IMR-90 (cell line): ENCODE measurements at regions not wholly inside any gene's neighbourhood (a gene's known extent, or its start where the extent isn't known, plus 50 kb on each side); places are given as distances from the start of the nearest gene placed in this dataset.

Source experiments
- CEBPB ChIP-seq: IDR thresholded peaks from 2 replicates; pipeline ENCODE4 v1.6.1; 2012; ENCODE audit warnings: low read depth, low read length, improper control_type of control experiment
- CHD1 ChIP-seq: IDR thresholded peaks from 2 replicates; pipeline ENCODE4 v1.6.1; 2012; ENCODE audit warnings: low read depth, low read length, improper control_type of control experiment
- FOS ChIP-seq: fragments of 150-350 bp; IDR thresholded peaks from 2 replicates; pipeline ENCODE4 v1.6.1; 2016; ENCODE audit warnings: low read depth, low read length
- MAFK ChIP-seq: IDR thresholded peaks from 2 replicates; pipeline ENCODE4 v1.6.1; 2012; ENCODE audit warnings: low read depth, low read length, improper control_type of control experiment
- MAZ ChIP-seq: IDR thresholded peaks from 2 replicates; pipeline ENCODE4 v1.6.1; 2012; ENCODE audit warnings: low read depth, mild to moderate bottlenecking, low read length, improper control_type of control experiment, moderate library complexity, borderline replicate concordance
- MXI1 ChIP-seq: IDR thresholded peaks from 2 replicates; pipeline ENCODE4 v1.6.1; 2012; ENCODE audit warnings: low read depth, mild to moderate bottlenecking, low read length, moderate library complexity, borderline replicate concordance
- POLR2A ChIP-seq: IDR thresholded peaks from 2 replicates; pipeline ENCODE4 v1.6.1; 2012; ENCODE audit warnings: mild to moderate bottlenecking, low read depth, low read length
- RAD21 ChIP-seq: IDR thresholded peaks from 2 replicates; pipeline ENCODE4 v1.6.1; 2012; ENCODE audit warnings: low read length, improper control_type of control experiment
- RCOR1 ChIP-seq: IDR thresholded peaks from 2 replicates; pipeline ENCODE4 v1.6.1; 2012; ENCODE audit warnings: mild to moderate bottlenecking, low read length, improper control_type of control experiment; ENCODE audit not compliant: insufficient replicate concordance
- RFX5 ChIP-seq: IDR thresholded peaks from 2 replicates; pipeline ENCODE4 v1.8.0; 2012; ENCODE audit warnings: low read depth, mild to moderate bottlenecking, low read length, moderate library complexity
- SMC3 ChIP-seq: fragments of 150-350 bp; IDR thresholded peaks from 2 replicates; pipeline ENCODE4 v1.6.1; 2016; ENCODE audit warnings: low read depth, mild to moderate bottlenecking, antibody characterized with exemption, low read length, moderate library complexity
- TF ChIP-seq, protein P1 (sequence below): conservative IDR thresholded peaks from 2 replicates; pipeline ENCODE4 v1.5.1; 2012; ENCODE audit warnings: mild to moderate bottlenecking, low read depth, low read length, improper control_type of control experiment
- TF ChIP-seq, protein P2 (sequence below): fragments of 150-350 bp; IDR thresholded peaks from 2 replicates; pipeline ENCODE4 v1.6.1; 2017; ENCODE audit warnings: mild to moderate bottlenecking, antibody characterized with exemption, low read length, low read depth
- TF ChIP-seq, protein P3 (sequence below): fragments of 150-350 bp; IDR thresholded peaks from 2 replicates; pipeline ENCODE4 v1.6.1; 2016; ENCODE audit warnings: low read depth, mild to moderate bottlenecking, low read length, moderate library complexity, borderline replicate concordance

DNA sequence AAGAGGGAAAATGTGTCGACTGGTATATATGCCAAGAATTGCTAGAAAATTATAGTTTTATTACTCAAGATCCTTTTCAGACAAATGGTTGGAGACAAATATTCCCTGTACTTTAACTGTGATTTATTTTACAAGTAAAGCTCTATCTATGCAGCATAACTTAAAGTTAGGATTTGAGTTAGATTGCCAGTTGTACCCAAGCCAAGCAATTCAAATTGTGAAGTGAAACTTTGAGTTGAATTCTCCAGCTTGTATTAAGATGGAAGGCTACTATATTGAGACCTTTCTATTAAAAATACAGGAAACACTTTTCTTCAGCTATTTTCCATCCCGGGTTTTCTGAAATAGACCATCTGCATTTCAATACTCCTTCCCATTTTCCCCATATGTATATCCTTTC lies 333.1 kb upstream of the RBMS3 start:
- no peak for TF ChIP-seq CEBPB
- TF ChIP-seq, protein P1, sequence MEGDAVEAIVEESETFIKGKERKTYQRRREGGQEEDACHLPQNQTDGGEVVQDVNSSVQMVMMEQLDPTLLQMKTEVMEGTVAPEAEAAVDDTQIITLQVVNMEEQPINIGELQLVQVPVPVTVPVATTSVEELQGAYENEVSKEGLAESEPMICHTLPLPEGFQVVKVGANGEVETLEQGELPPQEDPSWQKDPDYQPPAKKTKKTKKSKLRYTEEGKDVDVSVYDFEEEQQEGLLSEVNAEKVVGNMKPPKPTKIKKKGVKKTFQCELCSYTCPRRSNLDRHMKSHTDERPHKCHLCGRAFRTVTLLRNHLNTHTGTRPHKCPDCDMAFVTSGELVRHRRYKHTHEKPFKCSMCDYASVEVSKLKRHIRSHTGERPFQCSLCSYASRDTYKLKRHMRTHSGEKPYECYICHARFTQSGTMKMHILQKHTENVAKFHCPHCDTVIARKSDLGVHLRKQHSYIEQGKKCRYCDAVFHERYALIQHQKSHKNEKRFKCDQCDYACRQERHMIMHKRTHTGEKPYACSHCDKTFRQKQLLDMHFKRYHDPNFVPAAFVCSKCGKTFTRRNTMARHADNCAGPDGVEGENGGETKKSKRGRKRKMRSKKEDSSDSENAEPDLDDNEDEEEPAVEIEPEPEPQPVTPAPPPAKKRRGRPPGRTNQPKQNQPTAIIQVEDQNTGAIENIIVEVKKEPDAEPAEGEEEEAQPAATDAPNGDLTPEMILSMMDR = no peak
- TF ChIP-seq, protein P2, sequence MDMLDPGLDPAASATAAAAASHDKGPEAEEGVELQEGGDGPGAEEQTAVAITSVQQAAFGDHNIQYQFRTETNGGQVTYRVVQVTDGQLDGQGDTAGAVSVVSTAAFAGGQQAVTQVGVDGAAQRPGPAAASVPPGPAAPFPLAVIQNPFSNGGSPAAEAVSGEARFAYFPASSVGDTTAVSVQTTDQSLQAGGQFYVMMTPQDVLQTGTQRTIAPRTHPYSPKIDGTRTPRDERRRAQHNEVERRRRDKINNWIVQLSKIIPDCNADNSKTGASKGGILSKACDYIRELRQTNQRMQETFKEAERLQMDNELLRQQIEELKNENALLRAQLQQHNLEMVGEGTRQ = no peak
- TF ChIP-seq POLR2A = no peak
- TF ChIP-seq RCOR1 = no peak
- TF ChIP-seq, protein P3, sequence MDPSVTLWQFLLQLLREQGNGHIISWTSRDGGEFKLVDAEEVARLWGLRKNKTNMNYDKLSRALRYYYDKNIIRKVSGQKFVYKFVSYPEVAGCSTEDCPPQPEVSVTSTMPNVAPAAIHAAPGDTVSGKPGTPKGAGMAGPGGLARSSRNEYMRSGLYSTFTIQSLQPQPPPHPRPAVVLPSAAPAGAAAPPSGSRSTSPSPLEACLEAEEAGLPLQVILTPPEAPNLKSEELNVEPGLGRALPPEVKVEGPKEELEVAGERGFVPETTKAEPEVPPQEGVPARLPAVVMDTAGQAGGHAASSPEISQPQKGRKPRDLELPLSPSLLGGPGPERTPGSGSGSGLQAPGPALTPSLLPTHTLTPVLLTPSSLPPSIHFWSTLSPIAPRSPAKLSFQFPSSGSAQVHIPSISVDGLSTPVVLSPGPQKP = no peak
- no peak for TF ChIP-seq FOS
- no peak for TF ChIP-seq SMC3
- TF ChIP-seq MAFK = no peak
- TF ChIP-seq MXI1 = no peak
- no peak for TF ChIP-seq RAD21
- TF ChIP-seq CHD1 = no peak
- TF ChIP-seq MAZ = no peak
- TF ChIP-seq RFX5 = no peak
